Esophagus muscularis mucosa (tissue), 4 donors: ENCODE measurements at regions not wholly inside any gene's neighbourhood (a gene's known extent, or its start where the extent isn't known, plus 50 kb on each side); places are given as distances from the start of the nearest gene placed in this dataset.
A peak's percentile ranks its signal among the peaks of the same experiment; 100 is the strongest.
"Not testable (repeated sequence)": the region's sequence is repeated elsewhere in the genome, so short reads cannot be mapped to it uniquely, and the experiment has no call there.

Experiments
- DNase-seq: peaks from one replicate; pipeline ENCODE4 v3.0.0-alpha.2; 2017; ENCODE audit errors: extremely low spot score
- H3K27ac ChIP-seq, 4 donors: fragments of 200-600 bp; sonication (generic); replicated peaks in 1 of 4; 1 replicate in 3 of 4; 2 replicates in 1 of 4; pipeline ENCODE4 v1.5.1; 2016 to 2019; ENCODE audit warnings: mild to moderate bottlenecking in 1 of 4
- H3K27me3 ChIP-seq, 4 donors: fragments of 200-600 bp; sonication (generic); one replicate each; pipeline versions ENCODE4 v1.5.1 to v1.6.0; 2016 to 2019
- H3K36me3 ChIP-seq, 4 donors: fragments of 200-600 bp; sonication (generic); one replicate each; pipeline ENCODE4 v1.5.1; 2016 to 2019
- H3K4me1 ChIP-seq, 4 donors: fragments of 200-600 bp; sonication (generic); one replicate each; pipeline ENCODE4 v1.5.1; 2016 to 2019
- H3K4me3 ChIP-seq, 4 donors: fragments of 200-600 bp; sonication (generic); 1 replicate in 2 of 4; 2 replicates in 2 of 4; pipeline ENCODE4 v1.5.1; 2016 to 2019; ENCODE audit warnings: mild to moderate bottlenecking in 4 of 4, moderate library complexity in 1 of 4
- H3K9me3 ChIP-seq, 4 donors: fragments of 200-600 bp; sonication (generic); 1 replicate in 3 of 4; 2 replicates in 1 of 4; pipeline ENCODE4 v1.5.1; 2016 to 2019
- CTCF ChIP-seq, 3 experiments: fragments of 200-600 bp in 2 of 3; fragments of 450-650 bp in 1 of 3; sonication (generic) in 2 of 3; IDR thresholded peaks; one replicate each; pipeline ENCODE4 v1.5.1; 2017 to 2019; ENCODE audit warnings: antibody characterized with exemption in 3 of 3, mild to moderate bottlenecking in 2 of 3, moderate library complexity in 1 of 3
- EP300 ChIP-seq: sonication (generic); formaldehyde crosslinking; IDR thresholded peaks from one replicate; pipeline ENCODE4 v1.6.1; 2017; ENCODE audit warnings: antibody characterized with exemption
- POLR2A ChIP-seq: fragments of 450-650 bp; IDR thresholded peaks from one replicate; pipeline ENCODE4 v1.6.1; 2017; ENCODE audit warnings: antibody characterized with exemption, moderate library complexity, mild to moderate bottlenecking, low read depth
- POLR2AphosphoS5 ChIP-seq, 2 donors: sonication (generic); formaldehyde crosslinking; IDR thresholded peaks; one replicate each; pipeline ENCODE4 v1.6.1; 2017; ENCODE audit warnings: antibody characterized with exemption in 2 of 2
- WGBS: methylation state at CpG from one replicate; pipeline ENCODE4 v1.1.5; 2018; 5-methylcytosine and 5-hydroxymethylcytosine counted together
- intact Hi-C: fragments of 100-400 bp; cut with DNase I; formaldehyde crosslinking; loops from one replicate; pipeline ENCODE4 v1.15.1; 2023

GRCh38 chr4:173998471-173999144 lies 284.9 kb downstream of the FBXO8 start:
- no peaks in the 10 kb centered on the region for H3K27me3 ChIP-seq
- H3K4me1 ChIP-seq: no peaks in the 10 kb centered on the region
- no peak for DNase-seq
- H3K27ac ChIP-seq: peak overlapping the region in 1 of 4 donors; percentile 2
- H3K36me3 ChIP-seq: no peaks in the 10 kb centered on the region
- intact Hi-C loops: loop anchor here (10.0 kb wide), 1 partner anchor 464 kb away; the partner anchor contains the start of gene HAND2
- H3K9me3 ChIP-seq: no peaks in the 10 kb centered on the region
- no peak overlapping the region for H3K4me3 ChIP-seq
- 69% methylated on average over 6 of the region's 6 CpGs for WGBS
- TF ChIP-seq CTCF (IDR thresholded peaks at IDR 0.05): no peak
- TF ChIP-seq POLR2AphosphoS5 (IDR thresholded peaks at IDR 0.05): no peak
- TF ChIP-seq EP300: no peak
- TF ChIP-seq POLR2A: no peak

DNA sequence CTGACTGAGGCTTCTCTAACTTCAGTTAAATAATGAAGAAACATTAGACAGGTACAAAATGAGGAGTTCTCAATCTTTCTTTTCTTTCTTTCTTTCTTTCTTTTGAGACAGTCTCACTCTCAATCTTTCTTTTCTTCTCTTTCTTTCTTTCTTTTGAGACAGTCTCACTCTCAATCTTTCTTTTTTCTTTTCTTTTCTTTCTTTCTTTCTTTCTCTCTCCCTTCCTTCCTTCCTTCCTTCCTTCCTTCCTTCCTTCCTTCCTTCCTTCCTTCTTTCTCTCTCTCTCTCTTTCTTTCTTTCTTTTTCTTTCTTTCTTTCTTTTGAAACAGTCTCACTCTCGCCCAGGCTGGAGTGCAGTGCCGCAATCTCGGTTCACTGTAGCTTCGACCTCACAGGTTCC lies 287.7 kb downstream of the FBXO8 start:
- H3K36me3 ChIP-seq, H3K27me3 ChIP-seq, H3K27ac ChIP-seq, H3K9me3 ChIP-seq, H3K4me1 ChIP-seq, H3K4me3 ChIP-seq, DNase-seq: not testable (repeated sequence)
- WGBS: 98% methylated on average over 4 of the region's 4 CpGs
- intact Hi-C loops: loop anchor here (10.0 kb wide), 1 partner anchor 461 kb away; the partner anchor contains the start of gene HAND2

DNA sequence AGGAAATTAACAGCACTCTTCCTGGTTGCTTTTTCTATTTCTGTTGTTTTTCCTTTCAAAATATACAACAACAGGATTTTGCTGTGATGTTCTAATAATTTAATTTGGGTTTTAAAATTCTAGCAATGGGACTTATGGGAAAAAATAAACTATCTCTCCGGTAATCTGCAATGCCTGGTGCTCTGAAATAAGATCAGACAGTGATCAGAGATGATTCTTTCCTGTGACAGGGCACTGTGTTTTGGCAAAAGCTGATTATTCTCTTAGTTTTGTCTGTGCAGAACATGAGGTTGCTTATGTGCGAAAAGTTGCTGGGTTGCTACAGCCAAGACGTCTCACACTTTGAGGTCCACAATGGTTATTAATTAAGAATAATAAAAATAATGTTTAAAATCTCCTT lies 291.7 kb downstream of the FBXO8 start:
- intact Hi-C loops: loop anchor here (2.0 to 10.0 kb wide), 3 partner anchors 130 to 457 kb away; partner anchors contain the start of gene HAND2
- no peaks in the 10 kb centered on the region for H3K27me3 ChIP-seq
- no peak overlapping the region for H3K4me3 ChIP-seq
- H3K4me1 ChIP-seq: peaks cover 0 to 22% (median 21%) of the 10 kb centered on the region in 4 donors
- no peak for TF ChIP-seq EP300
- TF ChIP-seq CTCF (IDR thresholded peaks at IDR 0.05): no peak
- no peak for TF ChIP-seq POLR2AphosphoS5 (IDR thresholded peaks at IDR 0.05)
- DNase-seq: no peak
- H3K27ac ChIP-seq: peak overlapping the region in 1 of 4 donors; percentile 38
- WGBS: 79% methylated on average over 3 of the region's 3 CpGs
- H3K9me3 ChIP-seq: no peaks in the 10 kb centered on the region
- no peaks in the 10 kb centered on the region for H3K36me3 ChIP-seq

DNA sequence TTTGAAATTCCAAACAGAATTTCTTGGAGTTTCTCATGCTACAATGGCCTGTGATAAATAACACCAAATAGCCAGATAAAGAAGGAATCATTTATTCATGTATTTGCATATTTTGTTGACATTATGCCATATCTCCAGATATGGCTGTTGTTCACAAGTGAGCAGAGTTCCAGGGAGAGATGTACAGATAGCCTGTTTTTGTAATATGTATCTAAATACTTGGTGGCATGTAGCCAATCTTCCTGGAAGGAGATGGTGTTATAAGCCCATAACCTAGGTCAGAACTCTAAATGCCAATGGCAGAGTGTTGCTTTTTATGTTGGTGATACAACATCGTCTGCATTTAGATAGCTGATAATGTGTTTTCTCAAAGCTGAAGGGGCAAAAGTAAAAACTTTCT lies 292.2 kb downstream of the FBXO8 start:
- no peak for DNase-seq
- Histone ChIP-seq H3K9me3 (no peaks in the 10 kb centered on the region), H3K27ac (peak overlapping the region; percentile 30 to 57 (median 40)), H3K4me1 (peaks cover 0 to 22% (median 21%) of the 10 kb centered on the region in 4 donors), H3K36me3 (no peaks in the 10 kb centered on the region), H3K27me3 (no peaks in the 10 kb centered on the region), H3K4me3 (no peak overlapping the region)
- 74% methylated on average over 1 of the region's 1 CpG for WGBS
- TF ChIP-seq POLR2AphosphoS5 (IDR thresholded peaks at IDR 0.05): no peak
- no peak for TF ChIP-seq POLR2A
- TF ChIP-seq EP300: no peak
- no peak for TF ChIP-seq CTCF (IDR thresholded peaks at IDR 0.05)
- intact Hi-C loops: loop anchor here (2.0 to 10.0 kb wide), 3 partner anchors 131 to 457 kb away; partner anchors contain the start of gene HAND2

DNA sequence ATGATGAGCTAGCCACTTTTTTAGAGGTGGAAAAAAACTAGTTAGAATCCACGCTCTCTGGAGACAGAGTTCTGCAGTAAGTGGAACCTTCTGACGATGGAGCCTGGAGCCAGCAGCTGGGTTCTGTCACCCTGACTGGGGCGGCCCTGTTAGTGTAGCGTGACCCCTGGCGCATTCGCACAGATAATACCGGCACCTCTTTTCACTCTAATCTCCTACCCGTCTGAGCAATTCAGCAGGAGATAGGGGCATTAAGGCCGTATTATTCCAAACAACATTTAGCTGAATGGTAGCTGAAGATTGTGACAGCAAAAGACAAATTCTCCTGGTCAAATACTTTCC lies 292.6 kb downstream of the FBXO8 start:
- Histone ChIP-seq H3K4me1 (peaks cover 0 to 22% (median 21%) of the 10 kb centered on the region in 4 donors), H3K4me3 (no peak overlapping the region), H3K27me3 (no peaks in the 10 kb centered on the region), H3K36me3 (no peaks in the 10 kb centered on the region), H3K27ac (peak overlapping the region; percentile 30 to 57 (median 40)), H3K9me3 (no peaks in the 10 kb centered on the region)
- peak; percentile 32 to 46 for TF ChIP-seq POLR2AphosphoS5 (IDR thresholded peaks at IDR 0.05)
- TF ChIP-seq CTCF (IDR thresholded peaks at IDR 0.05): peak in 1 of 3 experiments; percentile 16
- no peak for TF ChIP-seq POLR2A
- no peak for DNase-seq
- intact Hi-C loops: loop anchor here (2.0 to 10.0 kb wide), 3 partner anchors 131 to 456 kb away; partner anchors contain the start of gene HAND2
- WGBS: 56% methylated on average over 9 of the region's 9 CpGs
